ENCODE measurements at regions not wholly inside any gene's neighbourhood (a gene's known extent, or its start where the extent isn't known, plus 50 kb on each side); places are given as distances from the start of the nearest gene placed in this dataset.

GRCh38 chr11:131185915-131186314 is 184.5 kb upstream of the NTM start:
- in situ Hi-C loops (cut with MboI; ENCODE audit: low sequenced_read_pairs): no loop called here

- in situ Hi-C loops (cut with MboI; ENCODE audit: low sequenced_read_pairs): no loop called here
Observed at GRCh38 chr11:131186629-131187101, 183.8 kb upstream of the NTM start.

GRCh38 chr11:131190446-131190845 is 180.0 kb upstream of the NTM start:
- in situ Hi-C loops (cut with MboI; ENCODE audit: low sequenced_read_pairs): no loop called here

GRCh38 chr11:131191606-131192005 is 178.8 kb upstream of the NTM start:
- in situ Hi-C loops (cut with MboI; ENCODE audit: low sequenced_read_pairs): no loop called here

- in situ Hi-C loops (cut with MboI; ENCODE audit: low sequenced_read_pairs): no loop called here
Observed at GRCh38 chr11:131192628-131193027, 177.8 kb upstream of the NTM start.

- in situ Hi-C loops (cut with MboI; ENCODE audit: low sequenced_read_pairs): no loop called here
Observed at GRCh38 chr11:131193031-131193501, 177.3 kb upstream of the NTM start.

- in situ Hi-C loops (cut with MboI; ENCODE audit: low sequenced_read_pairs): no loop called here
Observed at GRCh38 chr11:131194726-131195125, 175.7 kb upstream of the NTM start.

- in situ Hi-C loops (cut with MboI; ENCODE audit: low sequenced_read_pairs): no loop called here
Observed at GRCh38 chr11:131195661-131196517, 174.5 kb upstream of the NTM start.

GRCh38 chr11:131198161-131199014 is 172.0 kb upstream of the NTM start:
- in situ Hi-C loops (cut with MboI; ENCODE audit: low sequenced_read_pairs): no loop called here

GRCh38 chr11:131199015-131199280 is 171.5 kb upstream of the NTM start:
- in situ Hi-C loops (cut with MboI; ENCODE audit: low sequenced_read_pairs): no loop called here

GRCh38 chr11:131201674-131202073 is 168.7 kb upstream of the NTM start:
- in situ Hi-C loops (cut with MboI; ENCODE audit: low sequenced_read_pairs): no loop called here

GRCh38 chr11:131203040-131203439 is 167.4 kb upstream of the NTM start:
- in situ Hi-C loops (cut with MboI; ENCODE audit: low sequenced_read_pairs): no loop called here

GRCh38 chr11:131204282-131204681 is 166.1 kb upstream of the NTM start:
- in situ Hi-C loops (cut with MboI; ENCODE audit: low sequenced_read_pairs): no loop called here

GRCh38 chr11:131204765-131205380 is 165.5 kb upstream of the NTM start:
- in situ Hi-C loops (cut with MboI; ENCODE audit: low sequenced_read_pairs): no loop called here

GRCh38 chr11:131206671-131207070 is 163.7 kb upstream of the NTM start:
- in situ Hi-C loops (cut with MboI; ENCODE audit: low sequenced_read_pairs): no loop called here

- in situ Hi-C loops (cut with MboI; ENCODE audit: low sequenced_read_pairs): no loop called here
Observed at GRCh38 chr11:131207901-131208300, 162.5 kb upstream of the NTM start.

GRCh38 chr11:131217313-131218310 is 152.8 kb upstream of the NTM start:
- in situ Hi-C loops (cut with MboI; ENCODE audit: low sequenced_read_pairs): no loop called here

- in situ Hi-C loops (cut with MboI; ENCODE audit: low sequenced_read_pairs): no loop called here
Observed at GRCh38 chr11:131218542-131218941, 151.9 kb upstream of the NTM start.

GRCh38 chr11:131219646-131220045 is 150.8 kb upstream of the NTM start:
- in situ Hi-C loops (cut with MboI; ENCODE audit: low sequenced_read_pairs): no loop called here
